K562 (cell line): ENCODE measurements at regions not wholly inside any gene's neighbourhood (a gene's known extent, or its start where the extent isn't known, plus 50 kb on each side); places are given as distances from the start of the nearest gene placed in this dataset.
A peak's percentile ranks its signal among the peaks of the same experiment; 100 is the strongest.

Experiments
- ATAC-seq: fragments of 200-7000 bp; cut with Tn5 transposase; 3 replicates; pipeline ENCODE4 v1.9.1; 2020; ENCODE audit warnings: moderate library complexity
- BruUV-seq: library from RNA; stranded (reverse); fragments of 400-500 nt; replicated peaks from 2 replicates; lab custom pipeline; 2021; lab: Mats Ljungman, UMichigan
- CTCF ChIA-PET: fragments of 300-600 bp; formaldehyde crosslinking; extraction: SDS; loops from one replicate; lab custom pipeline; 2021; ENCODE audit warnings: low intra/inter-chr PET ratio; lab: Yijun Ruan, JAX
- POLR2A ChIA-PET: fragments of 300-600, 350-650 bp; sonication (Branson Sonifier 250); formaldehyde crosslinking; extraction: SDS; loops from one replicate; lab custom pipeline; 2021; ENCODE audit warnings: antibody characterized with exemption, inconsistent platforms; lab: Yijun Ruan, JAX
- DNase-seq, 4 experiments: peaks; one replicate each; pipeline versions ENCODE4 v3.0.0 to v3.0.0-alpha.2; 2011 to 2018; ENCODE audit warnings: low spot score in 3 of 4, mixed read lengths in 3 of 4; ENCODE audit errors: extremely low read depth in 1 of 4
- FAIRE-seq: peaks from 2 replicates; lab custom pipeline; 2011; peaks lifted over from hg19 to GRCh38; lab: Jason Lieb, UNC
- H2AFZ ChIP-seq: 2 replicates; pipeline ENCODE4 v1.6.0; 2011; ENCODE audit warnings: low read depth, low read length, control low read depth, inconsistent platforms
- H3K27ac ChIP-seq: fragments of 200-600 bp; 3 replicates; pipeline ENCODE4 v1.8.0; 2011; ENCODE audit warnings: low read depth, mild to moderate bottlenecking, control low read depth, inconsistent platforms, low read length, moderate library complexity, mixed read lengths; ENCODE audit errors: extremely low read depth
- H3K27me3 ChIP-seq, 2 experiments: fragments of 300-600 bp in 1 of 2; 2 replicates in 1 of 2; 3 replicates in 1 of 2; pipeline versions ENCODE4 v1.6.0 to v1.8.0; 2011; ENCODE audit warnings: inconsistent platforms in 2 of 2, low read length in 2 of 2, mild to moderate bottlenecking in 1 of 2, mixed read lengths in 1 of 2, moderate library complexity in 1 of 2; ENCODE audit not compliant: control insufficient read depth in 2 of 2, insufficient read depth in 2 of 2
- H3K36me3 ChIP-seq: fragments of 300-600 bp; 3 replicates; pipeline ENCODE4 v1.8.0; 2011; ENCODE audit warnings: mild to moderate bottlenecking, low read length, inconsistent platforms; ENCODE audit not compliant: control insufficient read depth, insufficient read depth
- H3K4me1 ChIP-seq, 2 experiments: fragments of 200-600 bp in 1 of 2; replicated peaks in 1 of 2; 2 replicates in 1 of 2; 3 replicates in 1 of 2; pipeline versions ENCODE4 v1.5.1 to v1.8.0; 2011; ENCODE audit warnings: inconsistent platforms in 2 of 2, low read length in 2 of 2, mild to moderate bottlenecking in 1 of 2, mixed read lengths in 1 of 2, moderate library complexity in 1 of 2; ENCODE audit not compliant: control insufficient read depth in 2 of 2, insufficient read depth in 2 of 2
- H3K4me2 ChIP-seq: 2 replicates; pipeline ENCODE4 v1.6.1; 2011; ENCODE audit warnings: low read length, control low read depth, inconsistent platforms, mixed read lengths; ENCODE audit not compliant: insufficient read depth
- H3K4me3 ChIP-seq: fragments of 200-600 bp; sonication (generic), shearing (Covaris generic); 2 replicates; pipeline ENCODE4 v1.5.1; 2016; ENCODE audit warnings: control low read depth, inconsistent platforms
- H3K79me2 ChIP-seq: fragments of 200-600 bp; 3 replicates; pipeline ENCODE4 v1.8.0; 2011; ENCODE audit warnings: low read length, inconsistent platforms; ENCODE audit not compliant: control insufficient read depth, insufficient read depth
- H3K9ac ChIP-seq, 2 experiments: 2 replicates each; pipeline versions ENCODE4 v1.6.0 to v1.6.1; 2011; ENCODE audit warnings: low read depth in 2 of 2, low read length in 2 of 2, control low read depth in 1 of 2, inconsistent platforms in 1 of 2, mild to moderate bottlenecking in 1 of 2, mixed read lengths in 1 of 2; ENCODE audit not compliant: insufficient read depth in 1 of 2
- H3K9me1 ChIP-seq: one replicate; pipeline ENCODE4 v1.6.0; 2011; ENCODE audit warnings: inconsistent platforms, mild to moderate bottlenecking, low read length, moderate library complexity; ENCODE audit not compliant: control insufficient read depth, insufficient read depth
- H3K9me3 ChIP-seq: replicated peaks from 2 replicates; pipeline ENCODE4 v1.5.1; 2011; ENCODE audit warnings: low read depth, low read length, inconsistent platforms; ENCODE audit not compliant: control insufficient read depth, insufficient read depth
- H4K20me1 ChIP-seq: replicated peaks from 2 replicates; pipeline ENCODE4 v1.6.1; 2011; ENCODE audit warnings: low read length, inconsistent platforms, mixed read lengths; ENCODE audit not compliant: control insufficient read depth, insufficient read depth
- CBX2 ChIP-seq: fragments of 200-600 bp; sonication (generic); IDR thresholded peaks from one replicate; pipeline ENCODE4 v1.6.1; 2012; ENCODE audit warnings: mild to moderate bottlenecking, low read length, inconsistent platforms; ENCODE audit not compliant: insufficient read depth, poor library complexity, severe bottlenecking
- HNRNPLL ChIP-seq: fragments of 200-400 bp; formaldehyde crosslinking; IDR thresholded peaks from 2 replicates; pipeline ENCODE4 v1.6.1; 2017; ENCODE audit warnings: low read length, low read depth, mild to moderate bottlenecking; ENCODE audit not compliant: poor library complexity, severe bottlenecking
- KLF10 ChIP-seq: fragments of 250-450 bp; sonication (Bioruptor Pico); IDR thresholded peaks from 2 replicates; pipeline ENCODE4 v1.6.1; 2021; ENCODE audit warnings: matching md5 sums
- SMC3 ChIP-seq: conservative IDR thresholded peaks from 2 replicates; pipeline ENCODE4 v1.6.1; 2011; ENCODE audit warnings: low read depth, low read length, improper control_type of control experiment; ENCODE audit not compliant: insufficient read depth
- TEAD2 ChIP-seq: fragments of 450-650 bp; IDR thresholded peaks from 2 replicates; pipeline ENCODE4 v1.6.1; 2016; ENCODE audit warnings: missing genetic modification characterization, control low read depth, missing compliant biosample characterization
- ZBTB17 ChIP-seq: fragments of 450-650 bp; formaldehyde crosslinking; IDR thresholded peaks from 2 replicates; pipeline ENCODE4 v1.4.0; 2020; ENCODE audit warnings: mild to moderate bottlenecking
- ZBTB7A ChIP-seq: IDR thresholded peaks from 2 replicates; pipeline ENCODE4 v1.6.1; 2011; ENCODE audit warnings: low read depth, mild to moderate bottlenecking, low read length, moderate library complexity, borderline replicate concordance; ENCODE audit not compliant: control insufficient read depth
- ZNF41 ChIP-seq: fragments of 250-450 bp; sonication (Bioruptor Pico); conservative IDR thresholded peaks from 2 replicates; pipeline ENCODE4 v1.4.0; 2020; ENCODE audit warnings: mild to moderate bottlenecking
- ZNF707 ChIP-seq: fragments of 250-450 bp; sonication (Bioruptor Pico); conservative IDR thresholded peaks from 2 replicates; pipeline ENCODE4 v1.8.0; 2022; ENCODE audit warnings: inconsistent platforms, mild to moderate bottlenecking, moderate library complexity
- whole genome bisulfite sequencing: fragments of 100-300 bp; shearing (Covaris generic); methylation state at CpG from one replicate; pipeline ENCODE4 v1.1.6; 2016; ENCODE audit warnings: low coverage, mixed read lengths; ENCODE audit not compliant: insufficient coverage; ENCODE audit errors: missing lambda C conversion rate; 5-methylcytosine and 5-hydroxymethylcytosine counted together
- in situ Hi-C: fragments of 300-500 bp; cut with MboI; formaldehyde crosslinking; loops from 4 replicates; pipeline ENCODE4 v1.15.0; 2018; ENCODE audit warnings: inconsistent platforms, mixed read lengths
- intact Hi-C: fragments of 100-400 bp; cut with micrococcal nuclease; formaldehyde crosslinking; loops from 2 replicates; pipeline ENCODE4 v1.14.2; 2022

- FAIRE-seq: no peak
These were observed 315.3 kb downstream of the TRIML1 start for GRCh38 chr4:188454575-188454974.

GRCh38 chr4:188455062-188455752 is 316.0 kb downstream of the TRIML1 start:
- CTCF ChIA-PET: no interaction called here
- ATAC-seq (no peak), DNase-seq (no peak), FAIRE-seq (no peak)
- H3K4me3 ChIP-seq: no peak overlapping the region
- intact Hi-C loops: no loop called here
- H3K4me1 ChIP-seq: no peaks in the 10 kb centered on the region
- BruUV-seq: no TSS peak
- in situ Hi-C loops: no loop called here
- POLR2A ChIA-PET: no interaction called here
- peak; percentile 77; the same call in 1 of the 2 replicates for TF ChIP-seq ZBTB17 (CRISPR knock-in tag)
- TF ChIP-seq ZNF41: no peak
- no peak overlapping the region for H3K27ac ChIP-seq
- no peaks in the 10 kb centered on the region for H4K20me1 ChIP-seq
- 2% methylated on average over 6 of the region's 6 CpGs for WGBS
- no peaks in the 10 kb centered on the region for H3K27me3 ChIP-seq
- H2AFZ ChIP-seq: no peak overlapping the region
- no peak overlapping the region for H3K9ac ChIP-seq
- H3K36me3 ChIP-seq: no peaks in the 10 kb centered on the region
- H3K4me2 ChIP-seq: no peak overlapping the region
- H3K9me3 ChIP-seq: no peaks in the 10 kb centered on the region; the same call in 1 of the 2 replicates
- no peaks in the 10 kb centered on the region for H3K9me1 ChIP-seq
- H3K79me2 ChIP-seq: no peaks in the 10 kb centered on the region

More at GRCh38 chr4:188454575-188454974, 315.3 kb downstream of the TRIML1 start:
- no peak overlapping the region for H3K4me3 ChIP-seq
- ATAC-seq (no peak), DNase-seq (no peak)
- H3K27me3 ChIP-seq: no peaks in the 10 kb centered on the region
- no peak overlapping the region for H3K9ac ChIP-seq
- H3K9me1 ChIP-seq: no peaks in the 10 kb centered on the region
- no peak overlapping the region for H2AFZ ChIP-seq
- BruUV-seq: no TSS peak
- ChIA-PET POLR2A (interaction anchor here (0.6 kb wide), 1 partner anchor 181 kb away, joined by 3 read pairs; no protein-coding TSS in a partner anchor), CTCF (no interaction called here)
- H4K20me1 ChIP-seq: no peaks in the 10 kb centered on the region
- no peak overlapping the region for H3K27ac ChIP-seq
- no peaks in the 10 kb centered on the region for H3K79me2 ChIP-seq
- H3K9me3 ChIP-seq: no peaks in the 10 kb centered on the region; the same call in 1 of the 2 replicates
- H3K4me1 ChIP-seq: no peaks in the 10 kb centered on the region
- no peak overlapping the region for H3K4me2 ChIP-seq
- in situ Hi-C loops (no loop called here), intact Hi-C loops (no loop called here)
- no peaks in the 10 kb centered on the region for H3K36me3 ChIP-seq
- TF ChIP-seq ZBTB7A (no peak), CBX2 (no peak), ZNF707 (CRISPR knock-in tag) (no peak), TEAD2 (no peak), KLF10 (CRISPR knock-in tag) (no peak), ZNF41 (no peak), SMC3 (no peak), HNRNPLL (no peak)
- 3% methylated on average over 5 of the region's 5 CpGs for WGBS
